HepG2 (cell line): ENCODE measurements at regions not wholly inside any gene's neighbourhood (a gene's known extent, or its start where the extent isn't known, plus 50 kb on each side); places are given as distances from the start of the nearest gene placed in this dataset.

Experiments used
- CCDC6 ChIP-seq: sonication (generic); formaldehyde crosslinking; IDR thresholded peaks from 2 replicates; pipeline ENCODE4 v1.8.1; 2022; ENCODE audit warnings: mild to moderate bottlenecking, missing genetic modification reagents, moderate library complexity
- CENPBD1 ChIP-seq: sonication (generic); formaldehyde crosslinking; IDR thresholded peaks from 2 replicates; pipeline ENCODE4 v1.8.0; 2022; ENCODE audit warnings: missing genetic modification reagents, low read depth, mild to moderate bottlenecking, borderline replicate concordance
- EP300 ChIP-seq, 3 experiments: sonication (generic) in 1 of 3; formaldehyde crosslinking in 1 of 3; IDR thresholded peaks; 2 replicates each; pipeline versions ENCODE4 v1.5.1 to v1.6.1; 2011 to 2020; ENCODE audit warnings: low read depth in 2 of 3, low read length in 2 of 3, borderline replicate concordance in 1 of 3, improper control_type of control experiment in 1 of 3, mild to moderate bottlenecking in 1 of 3, missing genetic modification reagents in 1 of 3, moderate library complexity in 1 of 3
- FOXJ3 ChIP-seq: sonication (generic); formaldehyde crosslinking; IDR thresholded peaks from 2 replicates; pipeline ENCODE4 v1.4.0; 2020; ENCODE audit warnings: missing genetic modification reagents, mild to moderate bottlenecking, borderline replicate concordance
- FOXP4 ChIP-seq: sonication (generic); formaldehyde crosslinking; IDR thresholded peaks from 2 replicates; pipeline ENCODE4 v1.4.0; 2020; ENCODE audit warnings: missing genetic modification reagents
- HNRNPL ChIP-seq: fragments of 200-400 bp; formaldehyde crosslinking; IDR thresholded peaks from 2 replicates; pipeline ENCODE4 v1.6.1; 2017; ENCODE audit warnings: mild to moderate bottlenecking, low read depth, low read length
- KDM3A ChIP-seq: IDR thresholded peaks from 2 replicates; pipeline ENCODE4 v1.6.1; 2018; ENCODE audit warnings: low read depth, missing compliant biosample characterization
- KLF16 ChIP-seq, 2 experiments: sonication (generic) in 1 of 2; formaldehyde crosslinking in 1 of 2; IDR thresholded peaks; 2 replicates each; pipeline versions ENCODE4 v1.6.1 to v1.8.0; 2016 to 2023; ENCODE audit warnings: missing genetic modification reagents in 2 of 2, missing compliant biosample characterization in 1 of 2
- NKX3-1 ChIP-seq: sonication (generic); formaldehyde crosslinking; IDR thresholded peaks from 2 replicates; pipeline ENCODE4 v1.5.0; 2020; ENCODE audit warnings: missing genetic modification reagents
- RBM22 ChIP-seq: fragments of 200-400 bp; formaldehyde crosslinking; optimal IDR thresholded peaks from 2 replicates; pipeline ENCODE3; 2017; ENCODE audit warnings: mild to moderate bottlenecking, low read length, moderate library complexity
- REST ChIP-seq, 2 experiments: IDR thresholded peaks; 2 replicates each; pipeline ENCODE4 v1.6.1; 2011 to 2012; ENCODE audit warnings: low read length in 2 of 2, borderline replicate concordance in 1 of 2, low read depth in 1 of 2, mild to moderate bottlenecking in 1 of 2, moderate library complexity in 1 of 2
- ZBTB20 ChIP-seq: sonication (generic); formaldehyde crosslinking; IDR thresholded peaks from 2 replicates; pipeline ENCODE4 v1.8.1; 2023; ENCODE audit warnings: missing genetic modification reagents, low read depth, mild to moderate bottlenecking, borderline replicate concordance
- ZMAT5 ChIP-seq: sonication (generic); formaldehyde crosslinking; IDR thresholded peaks from 2 replicates; pipeline ENCODE4 v1.5.0; 2020; ENCODE audit warnings: mild to moderate bottlenecking, low read depth, missing genetic modification reagents, borderline replicate concordance
- ZNF160 ChIP-seq: sonication (generic); formaldehyde crosslinking; IDR thresholded peaks from 2 replicates; pipeline ENCODE4 v1.8.0; 2022; ENCODE audit warnings: mild to moderate bottlenecking, inconsistent platforms, missing genetic modification reagents
- ZNF704 ChIP-seq: sonication (generic); formaldehyde crosslinking; IDR thresholded peaks from 2 replicates; pipeline ENCODE4 v1.8.1; 2023; ENCODE audit warnings: mild to moderate bottlenecking, inconsistent platforms, moderate library complexity, missing genetic modification reagents, borderline replicate concordance
- ZNF761 ChIP-seq: sonication (generic); formaldehyde crosslinking; conservative IDR thresholded peaks from 2 replicates; pipeline ENCODE4 v1.4.0; 2020; ENCODE audit warnings: mild to moderate bottlenecking, missing genetic modification reagents

- TF ChIP-seq CENPBD1 (CRISPR knock-in tag) (no peak), FOXP4 (CRISPR knock-in tag) (peak; percentile 96), ZMAT5 (CRISPR knock-in tag) (no peak), KDM3A (CRISPR knock-in tag) (peak; percentile 65), KLF16 (CRISPR knock-in tag; IDR thresholded peaks at IDR 0.05) (peak in 1 of 2 experiments; percentile 95; a peak in 2 of 4 replicates), REST (IDR thresholded peaks at IDR 0.05; ENCODE audit: borderline replicate concordance in 1 of 2, low read depth in 1 of 2, low read length in 2 of 2) (peak in 1 of 2 experiments; percentile 68; a peak in 1 of 4 replicates), ZNF704 (CRISPR knock-in tag) (0 out of 2 replicates have a peak, but pooled peaks have one; percentile 47), RBM22 (no peak), CCDC6 (peak; percentile 87; the same call in 1 of the 2 replicates), ZNF160 (CRISPR knock-in tag) (peak; percentile 43; the same call in 1 of the 2 replicates), ZBTB20 (CRISPR knock-in tag) (peak; percentile 92), EP300 (IDR thresholded peaks at IDR 0.05; ENCODE audit: low read depth in 2 of 2, low read length in 2 of 2) (peak; percentile 95 to 97), EP300 (CRISPR knock-in tag; IDR thresholded peaks at IDR 0.05; ENCODE audit: borderline replicate concordance) (peak; percentile 94), ZNF761 (peak; percentile 98), HNRNPL (0 out of 2 replicates have a peak, but pooled peaks have one; percentile 16), FOXJ3 (CRISPR knock-in tag) (peak; percentile 88; the same call in 1 of the 2 replicates), NKX3-1 (CRISPR knock-in tag) (peak; percentile 63)
Measured at GRCh38 chr6:137357263-137357947, 136.8 kb downstream of the OLIG3 start (continued).
